ENCODE measurements at regions not wholly inside any gene's neighbourhood (a gene's known extent, or its start where the extent isn't known, plus 50 kb on each side); places are given as distances from the start of the nearest gene placed in this dataset.

DNA sequence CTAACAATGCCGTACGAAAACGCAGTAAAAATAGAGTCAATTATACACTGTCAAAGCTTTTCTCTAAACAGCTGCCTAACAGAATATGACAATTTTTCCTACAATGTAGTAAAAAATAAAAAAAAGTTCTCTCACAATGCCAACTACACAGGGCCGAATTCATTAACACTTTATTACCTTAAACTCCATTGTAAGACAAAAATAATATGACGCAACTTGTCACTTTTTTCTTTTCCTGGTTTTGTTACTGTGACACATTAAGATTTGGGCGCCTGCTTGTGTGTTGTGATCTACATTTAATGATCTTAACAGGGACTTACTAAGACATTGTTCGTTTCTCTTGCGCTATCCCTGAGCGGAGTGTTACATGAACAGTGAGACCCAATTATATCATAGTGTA lies 204.1 kb downstream of the INSC start:
- Mint-ChIP-seq H3K4me1 (ENCODE audit: low read depth, unreplicated experiment) (no peaks in the 10 kb centered on the region), H3K27ac (ENCODE audit: unreplicated experiment) (no peak overlapping the region)
- TF ChIP-seq CTCF (IDR thresholded peaks at IDR 0.05; ENCODE audit: partially characterized antibody, unreplicated experiment): no peak

DNA sequence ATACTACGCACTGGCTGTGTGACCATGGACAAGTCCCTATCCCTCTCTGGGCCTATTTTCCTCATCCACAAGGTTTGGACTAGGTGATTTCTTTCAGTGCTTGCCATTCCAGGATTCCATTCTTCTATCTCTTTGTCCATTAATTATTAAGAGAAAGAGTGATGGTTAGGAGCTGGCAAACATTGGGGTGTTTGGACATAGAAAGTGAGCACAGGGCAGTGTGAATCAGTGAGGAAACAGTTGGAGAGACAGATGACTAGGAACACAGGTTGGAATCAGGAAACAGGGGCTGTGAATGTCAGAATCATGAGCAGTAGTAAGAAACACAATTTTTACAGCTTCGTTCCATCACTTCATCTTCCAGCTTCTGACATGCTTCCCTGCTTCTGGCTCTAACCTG lies 211.8 kb downstream of the INSC start:
- TF ChIP-seq CTCF (IDR thresholded peaks at IDR 0.05; ENCODE audit: partially characterized antibody, unreplicated experiment): no peak
- no peaks in the 10 kb centered on the region for H3K9me3 Mint-ChIP-seq (ENCODE audit: unreplicated experiment)
- H3K36me3 Mint-ChIP-seq (ENCODE audit: unreplicated experiment): no peaks in the 10 kb centered on the region
- H3K4me1 Mint-ChIP-seq (ENCODE audit: low read depth, unreplicated experiment): peaks cover 5% of the 10 kb centered on the region
- no peak for DNase-seq
- H3K27me3 Mint-ChIP-seq (ENCODE audit: unreplicated experiment): no peaks in the 10 kb centered on the region
- no peak overlapping the region for H3K27ac Mint-ChIP-seq (ENCODE audit: unreplicated experiment)
- no peak overlapping the region for H3K4me3 Mint-ChIP-seq (ENCODE audit: unreplicated experiment)

More for the DNA sequence above, 204.1 kb downstream of the INSC start:
- peaks cover 2% of the 10 kb centered on the region for H3K27me3 Mint-ChIP-seq (ENCODE audit: unreplicated experiment)
- no peak for DNase-seq
- no peak overlapping the region for H3K4me3 Mint-ChIP-seq (ENCODE audit: unreplicated experiment)
- H3K9me3 Mint-ChIP-seq (ENCODE audit: unreplicated experiment): no peaks in the 10 kb centered on the region
- H3K36me3 Mint-ChIP-seq (ENCODE audit: unreplicated experiment): no peaks in the 10 kb centered on the region

- H3K36me3 Mint-ChIP-seq (ENCODE audit: unreplicated experiment): no peaks in the 10 kb centered on the region
- H3K4me3 Mint-ChIP-seq (ENCODE audit: unreplicated experiment): no peak overlapping the region
- no peaks in the 10 kb centered on the region for H3K27me3 Mint-ChIP-seq (ENCODE audit: unreplicated experiment)
- H3K27ac Mint-ChIP-seq (ENCODE audit: unreplicated experiment): peak overlapping the region; percentile 6
- H3K4me1 Mint-ChIP-seq (ENCODE audit: low read depth, unreplicated experiment): peaks cover 5% of the 10 kb centered on the region
- peak; percentile 71 for TF ChIP-seq CTCF (IDR thresholded peaks at IDR 0.05; ENCODE audit: partially characterized antibody, unreplicated experiment)
- no peaks in the 10 kb centered on the region for H3K9me3 Mint-ChIP-seq (ENCODE audit: unreplicated experiment)
- peak; percentile 86 for DNase-seq
Measured at GRCh38 chr11:15327786-15328231, 213.1 kb downstream of the INSC start.

GRCh38 chr11:15333407-15333806 lies 218.7 kb downstream of the INSC start:
- Mint-ChIP-seq H3K4me1 (ENCODE audit: low read depth, unreplicated experiment) (peaks cover 4% of the 10 kb centered on the region), H3K4me3 (ENCODE audit: unreplicated experiment) (no peak overlapping the region), H3K36me3 (ENCODE audit: unreplicated experiment) (no peaks in the 10 kb centered on the region), H3K9me3 (ENCODE audit: unreplicated experiment) (no peaks in the 10 kb centered on the region), H3K27me3 (ENCODE audit: unreplicated experiment) (peaks cover 3% of the 10 kb centered on the region), H3K27ac (ENCODE audit: unreplicated experiment) (no peak overlapping the region)
- no peak for DNase-seq
- TF ChIP-seq CTCF (IDR thresholded peaks at IDR 0.05; ENCODE audit: partially characterized antibody, unreplicated experiment): no peak

DNA sequence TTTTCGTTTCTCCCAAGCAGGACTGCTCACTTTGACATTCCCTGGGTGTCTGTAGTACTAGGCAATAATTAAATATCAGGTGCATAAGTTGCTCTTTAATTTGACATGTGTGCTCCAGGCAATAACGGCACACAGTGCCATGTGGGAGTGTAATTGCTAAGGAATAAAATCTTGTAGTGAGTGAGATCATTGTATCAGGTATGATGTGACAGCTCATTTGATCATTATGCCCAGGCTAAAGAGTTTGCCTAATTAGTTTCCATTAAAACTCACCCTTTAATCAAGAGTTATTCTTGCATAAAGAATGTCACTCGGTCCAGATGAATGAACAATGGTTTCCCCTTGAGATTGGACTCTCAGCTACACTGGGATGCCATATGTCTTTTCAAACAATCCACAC lies 220.0 kb downstream of the INSC start:
- Mint-ChIP-seq H3K27me3 (ENCODE audit: unreplicated experiment) (peaks cover 3% of the 10 kb centered on the region), H3K36me3 (ENCODE audit: unreplicated experiment) (no peaks in the 10 kb centered on the region), H3K27ac (ENCODE audit: unreplicated experiment) (no peak overlapping the region), H3K9me3 (ENCODE audit: unreplicated experiment) (peaks cover 2% of the 10 kb centered on the region), H3K4me1 (ENCODE audit: low read depth, unreplicated experiment) (peaks cover 4% of the 10 kb centered on the region), H3K4me3 (ENCODE audit: unreplicated experiment) (no peak overlapping the region)
- no peak for TF ChIP-seq CTCF (IDR thresholded peaks at IDR 0.05; ENCODE audit: partially characterized antibody, unreplicated experiment)
- no peak for DNase-seq

All from glutamatergic neuron (in vitro differentiated cells).